Adrenal gland (tissue), 9 donors: ENCODE measurements at regions not wholly inside any gene's neighbourhood (a gene's known extent, or its start where the extent isn't known, plus 50 kb on each side); places are given as distances from the start of the nearest gene placed in this dataset.

Experiments
- DNase-seq, 7 donors: peaks; one replicate each; pipeline ENCODE4 v3.0.0-alpha.2; 2019 to 2020
- H3K27ac ChIP-seq, 5 donors: fragments of 200-600 bp; sonication (generic) in 4 of 5; 1 replicate in 3 of 5; 2 replicates in 2 of 5; pipeline versions ENCODE4 v1.5.1 to v1.8.0; 2016 to 2020; ENCODE audit warnings: mild to moderate bottlenecking in 1 of 5
- H3K27me3 ChIP-seq: fragments of 200-600 bp; 2 replicates; pipeline ENCODE4 v1.8.0; 2021
- H3K36me3 ChIP-seq, 2 donors: fragments of 200-600 bp; replicated peaks in 1 of 2; 1 replicate in 1 of 2; 2 replicates in 1 of 2; pipeline versions ENCODE4 v1.5.1 to v1.8.0; 2018 to 2022
- H3K4me1 ChIP-seq, 2 donors: fragments of 200-600 bp; replicated peaks in 1 of 2; 1 replicate in 1 of 2; 2 replicates in 1 of 2; pipeline versions ENCODE4 v1.5.1 to v1.8.0; 2018 to 2021
- H3K4me3 ChIP-seq, 4 donors: fragments of 200-600 bp; sonication (generic) in 3 of 4; one replicate each; pipeline ENCODE4 v1.5.1; 2016 to 2018
- H3K9me3 ChIP-seq, 3 donors: fragments of 200-600 bp; sonication (generic) in 1 of 3; replicated peaks in 1 of 3; 1 replicate in 2 of 3; 2 replicates in 1 of 3; pipeline versions ENCODE4 v1.5.1 to v1.8.0; 2016 to 2021
- CTCF ChIP-seq, 6 experiments: fragments of 450-650 bp in 4 of 6; fragments of 200-600 bp in 2 of 6; sonication (generic) in 1 of 6; IDR thresholded peaks; 1 replicate in 5 of 6; 2 replicates in 1 of 6; pipeline versions ENCODE4 v1.5.1 to v1.8.0; 2016 to 2021; ENCODE audit warnings: antibody characterized with exemption in 6 of 6, mild to moderate bottlenecking in 2 of 6, moderate library complexity in 1 of 6
- POLR2A ChIP-seq, 2 donors: fragments of 450-650 bp; IDR thresholded peaks; one replicate each; pipeline ENCODE4 v1.6.1; 2017; ENCODE audit warnings: antibody characterized with exemption in 2 of 2, mild to moderate bottlenecking in 2 of 2, moderate library complexity in 1 of 2
- WGBS, 4 donors: extraction: QIAGEN DNeasy Blood & Tissue Kit in 2 of 4; methylation state at CpG; one replicate each; pipeline versions ENCODE4 v1.1.5 to v1.1.7; 2013 to 2017; 5-methylcytosine and 5-hydroxymethylcytosine counted together
- intact Hi-C, 2 donors: fragments of 100-400 bp; cut with DNase I; formaldehyde crosslinking; loops; one replicate each; pipeline versions ENCODE4 v1.14.1 to v1.15.0; 2022 to 2023
- donor health status: healthy with polysubstance abuse.
- donor health status: Bipolar disorder and iron deficiency.
- donor health status: DM: yes; HTN: yes; CAD: no.
- donor health status: DM: no; HTN: no; CAD: no.
- donor health status: DM: no; HTN: no; CAD: no.

DNA sequence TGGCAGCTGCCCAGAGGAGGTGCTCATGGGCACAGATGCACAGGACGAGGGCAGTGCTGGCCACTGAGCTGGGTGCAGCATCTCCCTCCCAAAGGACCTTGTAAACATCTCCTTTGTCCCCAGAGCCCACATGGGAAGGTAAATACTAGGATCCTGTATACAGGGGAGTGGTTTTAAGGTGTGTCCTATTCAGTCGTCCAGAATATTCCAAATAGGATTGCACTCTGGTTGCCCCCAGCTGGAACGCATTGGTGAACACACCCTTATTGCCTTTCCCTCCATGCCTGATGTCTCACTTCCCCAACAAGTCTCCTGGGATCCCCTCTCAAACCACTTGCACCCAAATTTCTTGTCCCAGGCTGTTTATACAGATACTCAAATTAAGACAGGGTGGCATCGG, 152.0 kb upstream of the PCBD1 start:
- WGBS, 4 donors = 62 to 71% (median 64%) methylated on average over 3 to 4 of the region's 4 CpGs
- TF ChIP-seq CTCF (IDR thresholded peaks at IDR 0.05) (no peak), POLR2A (IDR thresholded peaks at IDR 0.05) (no peak)
- H3K27me3 ChIP-seq = no peaks in the 10 kb centered on the region
- no peaks in the 10 kb centered on the region for H3K36me3 ChIP-seq
- H3K4me1 ChIP-seq = no peaks in the 10 kb centered on the region
- no peaks in the 10 kb centered on the region for H3K9me3 ChIP-seq
- intact Hi-C loops = no loop called here
- no peak overlapping the region for H3K27ac ChIP-seq
- H3K4me3 ChIP-seq = no peak overlapping the region
- no peak for DNase-seq

- WGBS, 4 donors = 78 to 89% (median 82%) methylated on average over 15 to 20 of the region's 20 CpGs
- TF ChIP-seq CTCF (IDR thresholded peaks at IDR 0.05) (no peak), POLR2A (IDR thresholded peaks at IDR 0.05) (no peak)
- H3K36me3 ChIP-seq = no peaks in the 10 kb centered on the region
- H3K9me3 ChIP-seq = no peaks in the 10 kb centered on the region
- H3K27me3 ChIP-seq = no peaks in the 10 kb centered on the region
- DNase-seq = peak in 3 of 7 donors; percentile 27 to 89 (median 41)
- H3K4me3 ChIP-seq = no peak overlapping the region
- H3K27ac ChIP-seq = peak overlapping the region in 1 of 5 donors; percentile 38
- no peaks in the 10 kb centered on the region for H3K4me1 ChIP-seq
- intact Hi-C loops = no loop called here
Measured at GRCh38 chr10:71040846-71041605, 152.7 kb upstream of the PCBD1 start.

DNA sequence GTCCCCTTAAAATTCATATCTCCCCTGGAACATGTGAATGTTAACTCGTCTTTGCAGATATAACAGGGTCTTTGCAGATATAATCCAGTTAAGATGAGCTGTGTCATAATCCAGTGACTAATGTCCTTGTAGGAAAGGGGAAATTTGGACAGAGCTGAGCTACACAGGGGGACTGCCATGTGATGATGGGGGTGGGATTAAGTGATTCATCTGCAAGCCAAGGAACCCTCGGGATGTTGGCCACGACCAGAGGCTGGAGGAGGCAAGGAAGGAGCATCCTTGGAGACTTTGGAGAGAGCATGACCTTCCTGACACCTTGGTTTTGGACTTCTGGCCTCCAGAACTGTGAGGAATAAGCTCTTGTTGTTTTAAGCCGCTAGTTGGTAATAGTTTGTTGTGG, 153.9 kb upstream of the PCBD1 start:
- no peaks in the 10 kb centered on the region for H3K4me1 ChIP-seq
- no peak for TF ChIP-seq CTCF (IDR thresholded peaks at IDR 0.05)
- TF ChIP-seq POLR2A (IDR thresholded peaks at IDR 0.05) = no peak
- H3K36me3 ChIP-seq = no peaks in the 10 kb centered on the region
- H3K27me3 ChIP-seq = no peaks in the 10 kb centered on the region
- H3K9me3 ChIP-seq = no peaks in the 10 kb centered on the region
- no peak overlapping the region for H3K4me3 ChIP-seq
- H3K27ac ChIP-seq = peak overlapping the region in 1 of 5 donors; percentile 38
- 58 to 72% (median 68%) methylated on average over 4 of the region's 4 CpGs for WGBS, 4 donors
- intact Hi-C loops = no loop called here
- DNase-seq = no peak

- 76 to 83% (median 80%) methylated on average over 5 of the region's 5 CpGs for WGBS, 4 donors
- intact Hi-C loops = no loop called here
Measured at GRCh38 chr10:71042699-71043098, 154.3 kb upstream of the PCBD1 start.

More at GRCh38 chr10:71042699-71043098, 154.3 kb upstream of the PCBD1 start:
- Histone ChIP-seq H3K27ac (peak overlapping the region in 1 of 5 donors; percentile 38), H3K27me3 (no peaks in the 10 kb centered on the region), H3K4me1 (no peaks in the 10 kb centered on the region), H3K9me3 (no peaks in the 10 kb centered on the region), H3K4me3 (no peak overlapping the region), H3K36me3 (no peaks in the 10 kb centered on the region)
- TF ChIP-seq CTCF (IDR thresholded peaks at IDR 0.05) = no peak
- TF ChIP-seq POLR2A (IDR thresholded peaks at IDR 0.05) = no peak
- DNase-seq = no peak
